ENCODE measurements at regions not wholly inside any gene's neighbourhood (a gene's known extent, or its start where the extent isn't known, plus 50 kb on each side); places are given as distances from the start of the nearest gene placed in this dataset.
"Not testable (repeated sequence)": the region's sequence is repeated elsewhere in the genome, so short reads cannot be mapped to it uniquely, and the experiment has no call there.

DNA sequence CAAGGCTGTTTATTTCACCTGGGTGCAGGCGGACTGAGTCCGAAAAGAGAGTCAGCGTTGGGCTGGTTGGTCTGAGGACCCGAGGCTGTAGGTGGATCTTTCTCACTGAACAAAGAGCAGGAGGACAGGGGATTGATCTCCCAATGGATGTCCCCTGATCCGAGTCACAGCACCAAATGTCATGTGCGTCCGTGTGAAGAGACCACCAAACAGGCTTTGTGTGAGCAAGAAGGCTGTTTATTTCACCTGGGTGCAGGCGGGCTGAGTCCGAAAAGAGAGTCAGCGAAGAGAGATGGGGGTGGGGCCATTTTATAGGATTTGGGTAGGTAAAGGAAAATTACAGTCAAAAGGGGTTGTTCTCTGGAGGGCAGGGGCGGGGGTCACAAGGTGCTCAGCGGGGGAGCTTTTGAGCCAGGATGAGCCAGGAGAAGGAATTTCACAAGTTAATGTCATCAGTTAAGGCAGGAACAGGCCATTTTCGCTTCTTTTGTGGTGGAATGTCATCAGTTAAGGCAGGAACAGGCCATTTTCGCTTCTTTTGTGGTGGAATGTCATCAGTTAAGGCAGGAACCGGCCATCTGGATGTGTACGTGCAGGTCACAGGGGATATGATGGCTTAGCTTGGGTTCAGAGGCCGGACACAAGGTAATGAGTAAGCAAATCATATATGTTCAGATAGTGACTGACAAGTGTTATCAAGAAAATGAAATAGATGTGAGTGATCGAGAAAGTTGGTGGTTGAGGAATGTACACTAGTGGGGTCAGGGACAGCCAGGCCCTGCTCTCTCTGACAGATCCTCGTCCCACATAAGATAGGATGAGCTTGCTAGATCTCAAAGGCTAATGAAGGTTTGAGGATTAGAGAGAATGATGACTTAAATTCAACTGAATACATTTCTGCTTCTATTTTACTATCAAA lies 760.0 kb downstream of the KCNT2 start:
- not testable (repeated sequence) for DNase-seq (ENCODE audit: low read depth)

DNA sequence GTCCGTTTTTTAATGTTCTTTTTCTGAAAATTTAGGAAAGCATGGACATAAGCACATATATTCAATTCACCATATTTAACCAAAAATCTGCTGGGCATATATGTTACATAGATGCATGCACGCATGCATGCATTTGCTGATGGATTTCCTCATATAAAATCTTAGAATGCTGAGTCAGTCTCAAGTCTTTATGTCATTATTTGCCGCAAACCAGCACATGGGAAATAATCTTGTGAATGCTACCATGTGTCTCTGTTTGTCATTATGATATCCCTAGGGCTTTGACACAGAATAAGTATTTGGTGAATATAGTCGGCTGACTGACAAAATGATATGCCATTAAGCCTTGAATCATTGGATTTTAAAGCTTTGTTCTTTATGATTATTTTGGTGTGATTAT lies 776.5 kb downstream of the KCNT2 start:
- no peak for DNase-seq (ENCODE audit: low read depth)

DNA sequence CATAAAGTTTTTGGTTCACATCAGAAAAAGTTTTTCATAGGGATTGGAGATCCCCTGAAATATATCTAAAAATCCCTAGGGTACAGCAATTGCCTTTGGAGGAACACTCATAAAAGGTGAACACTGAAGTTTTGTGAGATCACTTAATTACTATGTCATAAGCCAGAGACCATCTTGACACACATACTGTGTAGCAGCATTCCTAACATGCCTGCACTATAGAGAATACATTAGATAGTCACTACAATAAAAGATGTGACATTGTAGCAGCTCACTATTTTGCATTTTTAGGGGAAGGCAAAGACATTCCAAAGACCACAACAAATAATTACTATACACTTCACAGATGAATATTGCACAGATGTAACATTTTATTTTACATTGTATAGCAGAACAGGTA lies 779.9 kb downstream of the KCNT2 start:
- no peak for DNase-seq (ENCODE audit: low read depth)

DNA sequence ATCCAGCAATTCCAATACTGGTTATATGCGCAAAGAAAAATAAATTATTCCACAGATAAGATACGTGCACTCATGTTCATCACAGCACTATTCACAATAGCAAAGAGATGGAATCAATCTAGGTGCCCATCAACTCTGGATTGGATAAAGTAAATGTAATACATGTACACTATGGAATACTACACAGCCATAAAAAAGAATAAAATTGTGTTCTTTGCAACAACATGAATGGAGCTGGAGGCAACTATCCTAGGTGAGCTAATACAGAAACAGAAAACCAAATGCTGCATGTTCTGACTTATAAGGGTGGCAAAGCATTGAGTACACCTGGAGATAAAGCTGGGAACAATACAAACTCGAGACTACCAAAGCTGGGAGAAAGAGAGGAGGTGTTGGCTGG lies 787.3 kb downstream of the KCNT2 start:
- DNase-seq (ENCODE audit: low read depth): no peak

DNA sequence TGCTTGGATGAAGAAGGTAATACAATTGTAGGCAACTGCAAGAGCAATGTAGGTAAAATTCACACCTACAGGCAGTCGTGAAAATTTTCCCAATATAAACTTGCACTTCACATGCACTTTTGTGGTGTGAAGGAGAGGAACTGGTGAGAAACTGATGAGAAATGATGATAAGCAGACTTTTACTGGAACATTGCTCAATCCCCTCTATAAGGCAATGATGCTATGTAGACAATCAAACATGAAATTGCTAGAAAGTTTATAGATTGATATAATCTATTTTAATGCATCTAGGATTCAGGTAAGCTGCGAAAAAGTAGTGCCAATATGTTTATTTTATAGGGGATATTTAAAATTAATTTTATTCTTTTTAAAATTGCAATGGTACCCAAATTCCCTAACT lies 802.2 kb downstream of the KCNT2 start:
- no peak for DNase-seq (ENCODE audit: low read depth)

DNA sequence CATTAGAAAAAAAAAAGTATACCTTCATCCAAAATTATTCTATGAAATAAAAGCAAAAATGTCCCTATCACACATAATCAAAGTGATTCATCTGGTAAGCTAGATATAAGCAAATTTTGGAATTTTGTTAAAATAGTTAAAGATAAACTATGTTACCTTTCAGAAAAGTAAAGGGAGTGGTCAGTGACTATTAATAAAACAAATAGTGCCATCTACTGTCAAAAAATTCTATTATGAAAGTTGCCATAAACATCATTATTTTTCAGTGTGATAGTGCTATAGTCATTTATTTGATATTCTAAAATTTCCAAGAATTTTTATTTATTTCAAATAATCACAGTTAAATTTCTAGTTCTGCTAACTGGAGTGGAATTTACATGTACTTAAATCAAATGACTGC lies 803.7 kb downstream of the KCNT2 start:
- no peak for DNase-seq (ENCODE audit: low read depth)

DNA sequence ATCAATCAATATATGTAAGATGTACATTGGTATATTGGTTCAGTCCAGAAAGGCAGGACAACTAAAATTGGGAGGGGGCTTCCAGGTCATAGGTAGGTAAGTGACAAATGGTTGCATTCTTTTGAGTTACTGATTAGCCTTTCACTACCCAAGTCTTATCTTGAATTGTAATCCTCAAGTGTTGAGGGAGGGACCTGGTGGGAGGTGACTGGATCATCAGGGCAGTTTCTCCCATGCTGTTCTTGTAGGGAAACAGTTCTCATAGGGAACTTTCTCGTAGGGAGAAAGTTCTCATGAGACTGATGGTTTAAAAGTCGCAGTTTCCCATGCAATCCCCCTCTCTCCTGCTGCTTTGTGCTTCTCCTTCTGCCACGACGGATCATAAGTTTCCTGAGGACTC lies 809.2 kb downstream of the KCNT2 start:
- DNase-seq (ENCODE audit: low read depth): no peak

DNA sequence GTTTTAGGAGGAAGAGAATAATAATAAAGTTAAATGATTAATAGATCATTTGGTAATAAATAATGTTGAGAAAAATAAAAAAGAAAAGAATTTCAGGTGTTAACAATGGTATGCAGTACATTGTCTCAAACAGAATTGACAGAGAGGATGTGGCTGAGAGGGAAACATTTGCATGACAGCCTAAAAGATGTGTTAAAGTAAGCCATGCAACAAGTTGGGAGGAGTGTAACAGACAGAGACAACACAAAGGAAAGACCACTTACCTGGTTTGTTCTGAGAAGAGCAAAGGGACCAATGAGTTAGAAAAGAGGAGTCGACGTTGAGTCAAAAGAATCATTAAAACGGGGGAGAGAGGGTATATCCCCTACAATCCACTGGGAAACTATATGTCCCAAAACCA lies 814.0 kb downstream of the KCNT2 start:
- no peak for DNase-seq (ENCODE audit: low read depth)

DNA sequence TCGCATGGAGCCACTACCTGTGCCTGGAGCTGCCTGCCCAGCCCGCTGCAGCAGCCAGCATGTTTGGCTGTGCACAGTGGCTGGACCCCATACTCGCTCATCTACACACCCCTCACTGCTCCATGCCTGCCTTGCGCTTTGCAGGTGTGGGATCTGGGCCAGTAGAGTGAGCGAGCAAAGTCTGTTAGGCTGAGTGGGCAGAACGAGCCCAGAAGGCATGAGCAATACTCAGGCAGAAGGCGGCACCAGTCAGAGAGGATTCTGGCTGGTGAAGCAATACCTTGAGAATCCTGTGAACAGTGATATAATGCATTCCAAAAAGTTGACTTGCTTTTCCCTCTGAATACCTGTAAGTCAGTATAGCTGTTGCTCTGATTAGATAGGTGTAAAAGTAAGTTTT lies 816.4 kb downstream of the KCNT2 start:
- no peak for DNase-seq (ENCODE audit: low read depth)

DNA sequence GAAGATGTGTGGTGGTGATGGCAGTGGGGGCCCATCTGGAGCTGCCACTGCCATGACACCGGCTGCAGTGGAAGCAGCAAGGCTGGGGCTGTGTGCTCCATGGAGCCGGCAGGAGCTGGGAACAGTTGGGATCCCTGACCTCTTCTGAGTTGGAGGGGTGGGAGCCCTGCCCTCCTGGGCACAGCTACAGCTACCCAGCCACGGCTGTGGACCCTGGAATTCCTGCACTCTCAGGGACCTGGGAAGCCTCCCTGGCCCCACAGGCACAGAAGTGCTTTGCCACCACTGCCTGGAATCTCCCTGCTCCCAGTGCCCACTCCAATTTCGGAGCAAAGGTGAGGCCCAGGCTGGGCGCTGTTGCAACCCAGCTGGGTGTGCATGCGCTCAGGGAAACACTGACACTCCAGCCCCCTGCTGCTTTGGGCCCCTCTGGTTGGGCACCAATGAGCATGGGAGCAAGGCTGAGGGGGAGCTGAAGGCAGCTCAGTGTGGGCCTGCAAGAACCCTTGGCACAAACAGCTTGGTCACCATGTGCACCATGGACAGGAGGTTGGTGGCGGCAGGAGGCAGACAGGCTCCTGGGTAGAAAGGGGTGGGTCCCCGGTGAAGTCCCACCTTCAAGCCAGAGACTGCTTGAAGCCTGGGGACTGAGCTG lies 817.6 kb downstream of the KCNT2 start:
- DNase-seq (ENCODE audit: low read depth): no peak

DNA sequence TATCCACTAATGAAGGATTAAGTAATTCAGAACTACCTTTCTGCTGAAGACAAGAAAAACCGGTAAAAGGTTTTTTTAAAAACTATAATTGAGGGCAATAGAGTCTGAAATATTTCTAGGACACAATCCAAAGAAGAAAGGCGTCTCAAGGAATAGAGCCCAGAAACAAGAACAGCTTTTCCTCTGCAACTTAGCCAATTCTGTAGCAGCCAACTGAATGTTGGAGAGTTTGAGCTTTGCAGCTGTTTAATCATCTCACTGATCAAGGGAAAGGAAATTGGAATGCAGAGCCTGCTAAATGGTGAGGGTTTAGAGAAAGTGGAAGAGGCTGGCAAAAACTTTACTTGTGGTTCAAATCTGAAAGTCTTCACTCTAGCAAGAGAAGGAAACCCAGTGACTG lies 818.9 kb downstream of the KCNT2 start:
- no peak for DNase-seq (ENCODE audit: low read depth)

DNA sequence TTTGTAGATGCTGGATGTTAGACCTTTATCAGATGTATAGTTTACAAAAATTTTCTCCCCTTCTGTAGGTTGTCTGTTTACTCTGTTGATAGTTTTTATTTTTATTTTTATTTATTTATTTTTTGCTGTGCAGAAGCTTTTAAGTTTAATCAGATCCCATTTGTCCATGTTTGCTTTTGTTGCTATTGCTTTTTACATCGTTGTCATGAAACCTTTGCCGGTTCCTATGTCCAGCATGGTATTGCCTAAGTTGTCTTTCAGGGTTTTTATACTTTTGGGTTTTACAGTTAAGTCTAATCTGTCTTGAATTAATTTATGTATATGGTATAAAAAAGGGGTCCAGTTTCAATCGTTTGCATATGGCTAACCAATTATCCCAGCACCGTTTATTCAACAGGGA lies 819.5 kb downstream of the KCNT2 start:
- DNase-seq (ENCODE audit: low read depth): no peak

DNA sequence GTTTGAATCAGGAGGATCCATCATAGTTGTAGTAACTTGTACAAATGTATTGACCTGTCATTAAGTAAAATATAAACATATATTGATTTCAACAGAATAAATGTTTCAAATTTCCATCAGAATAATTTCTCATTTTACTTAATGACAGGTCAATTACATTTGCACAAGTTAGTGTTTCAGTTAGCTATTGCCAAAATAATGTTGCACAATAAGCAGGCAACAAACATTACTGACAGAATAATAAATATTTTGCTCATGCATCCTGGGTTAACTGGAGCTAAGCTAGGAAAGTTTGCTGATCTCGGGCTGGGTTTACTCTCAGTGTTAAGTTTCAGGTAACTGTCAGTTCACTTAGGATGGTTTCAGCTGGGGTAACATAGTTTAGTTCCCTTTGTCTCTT lies 822.4 kb downstream of the KCNT2 start:
- DNase-seq (ENCODE audit: low read depth): no peak

DNA sequence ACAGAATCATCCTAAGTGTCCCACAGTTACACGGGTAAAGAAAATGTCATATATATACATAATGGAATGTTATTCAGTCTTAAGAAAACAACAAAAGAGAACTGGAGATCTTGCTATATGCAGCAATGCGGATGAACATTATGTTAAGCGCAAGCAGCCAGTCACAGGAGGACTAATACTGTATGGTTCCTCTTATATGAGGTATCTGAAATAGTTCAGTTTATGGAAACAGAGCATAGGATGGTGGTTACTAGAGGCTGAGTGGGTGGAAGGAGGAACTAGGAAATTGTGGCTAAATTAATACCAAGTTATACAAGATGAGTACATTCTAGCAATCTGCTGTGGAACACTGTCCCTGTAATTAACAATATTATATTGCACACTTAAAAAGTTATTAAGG lies 834.3 kb downstream of the KCNT2 start:
- DNase-seq (ENCODE audit: low read depth): no peak

DNA sequence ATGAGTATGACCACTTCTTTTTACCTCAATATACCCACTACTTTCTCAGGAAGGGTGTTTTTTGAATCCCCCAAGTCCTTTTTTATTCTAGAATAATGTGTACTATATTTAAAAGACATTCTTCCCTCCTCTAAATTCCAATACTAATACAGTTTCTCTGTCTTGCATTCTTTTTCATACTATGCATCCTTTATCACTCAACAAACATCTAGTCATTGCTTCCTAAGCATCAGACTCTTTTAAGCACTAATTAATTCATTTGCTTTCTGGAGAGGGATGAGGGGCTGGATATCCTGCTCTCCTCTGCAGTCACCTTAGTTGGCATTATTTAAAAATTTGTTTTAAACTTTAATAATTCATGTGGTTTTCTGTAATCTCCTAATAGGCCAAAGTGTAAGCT lies 838.8 kb downstream of the KCNT2 start:
- DNase-seq (ENCODE audit: low read depth): no peak

DNA sequence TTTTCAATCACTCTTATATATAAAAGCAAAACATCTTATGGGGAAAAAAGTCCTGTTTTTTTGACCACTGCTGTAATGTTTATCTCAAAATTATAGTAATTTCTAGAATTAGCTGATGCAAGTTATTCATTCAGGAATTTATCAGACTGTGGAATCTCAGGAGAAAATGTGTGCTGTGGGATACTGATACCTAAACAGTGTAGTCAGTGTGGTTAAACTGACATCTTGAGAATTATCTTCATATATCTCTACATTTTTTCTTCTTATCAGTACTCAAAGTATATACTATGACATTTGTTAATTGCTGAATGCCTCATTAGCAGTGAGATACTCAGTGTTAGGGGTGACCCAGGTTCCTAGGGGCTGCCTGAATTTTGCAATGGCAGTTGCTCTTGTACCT lies 839.3 kb downstream of the KCNT2 start:
- no peak for DNase-seq (ENCODE audit: low read depth)

DNA sequence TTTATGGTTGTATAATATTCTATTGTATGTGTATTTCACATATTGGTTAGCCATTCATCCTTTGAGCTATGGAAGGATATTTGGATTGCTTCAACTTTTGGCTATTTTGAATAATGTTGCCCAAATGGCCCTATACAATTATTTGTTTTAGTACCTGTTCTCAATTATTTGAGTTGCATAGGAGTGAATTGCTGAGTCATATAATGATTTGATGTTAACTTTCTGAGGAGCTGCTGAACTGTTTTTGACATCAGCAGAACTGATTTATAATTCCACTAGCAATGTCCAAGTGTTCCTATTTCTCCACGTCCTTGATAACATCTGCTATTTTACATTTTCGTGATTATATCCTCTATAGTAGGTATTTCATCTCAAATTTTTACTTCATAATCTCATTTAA lies 839.9 kb downstream of the KCNT2 start:
- DNase-seq (ENCODE audit: low read depth): no peak

DNA sequence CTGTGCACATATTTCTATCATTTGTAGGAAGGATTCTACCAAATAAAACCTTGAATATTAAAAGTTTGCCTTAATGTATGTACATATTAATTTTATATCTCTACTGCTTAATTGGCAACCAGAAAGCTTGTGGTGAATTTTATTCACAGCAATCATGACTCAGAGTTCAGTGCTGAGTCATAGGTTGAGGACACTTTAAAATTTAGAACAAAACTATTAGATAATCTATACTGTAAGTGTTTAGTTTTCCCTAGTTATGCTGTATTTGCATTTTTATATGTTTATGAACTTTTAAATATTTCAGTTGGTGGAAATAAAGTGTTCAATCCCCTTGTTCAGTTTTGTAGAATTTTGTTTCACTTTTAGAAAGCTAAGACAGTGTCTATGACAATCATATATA lies 841.5 kb downstream of the KCNT2 start:
- no peak for DNase-seq (ENCODE audit: low read depth)

DNA sequence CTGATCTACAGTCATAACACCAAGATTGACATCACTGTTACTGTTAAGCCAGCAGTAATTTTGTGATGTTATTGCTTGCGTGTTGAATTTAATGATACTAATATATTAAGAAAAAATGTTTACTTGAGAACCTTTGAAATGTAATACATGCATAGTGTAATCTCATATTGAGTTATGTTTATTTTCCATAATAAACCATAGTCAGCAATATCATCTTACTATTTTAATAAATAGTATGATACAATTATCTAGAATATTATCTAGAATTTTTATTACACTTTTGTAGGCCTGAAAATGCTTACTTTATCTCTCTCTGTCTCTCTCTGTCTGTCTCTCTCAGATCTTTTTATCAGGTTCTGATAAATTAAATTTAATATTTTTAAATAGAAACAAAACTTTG lies 843.1 kb downstream of the KCNT2 start:
- no peak for DNase-seq (ENCODE audit: low read depth)

DNA sequence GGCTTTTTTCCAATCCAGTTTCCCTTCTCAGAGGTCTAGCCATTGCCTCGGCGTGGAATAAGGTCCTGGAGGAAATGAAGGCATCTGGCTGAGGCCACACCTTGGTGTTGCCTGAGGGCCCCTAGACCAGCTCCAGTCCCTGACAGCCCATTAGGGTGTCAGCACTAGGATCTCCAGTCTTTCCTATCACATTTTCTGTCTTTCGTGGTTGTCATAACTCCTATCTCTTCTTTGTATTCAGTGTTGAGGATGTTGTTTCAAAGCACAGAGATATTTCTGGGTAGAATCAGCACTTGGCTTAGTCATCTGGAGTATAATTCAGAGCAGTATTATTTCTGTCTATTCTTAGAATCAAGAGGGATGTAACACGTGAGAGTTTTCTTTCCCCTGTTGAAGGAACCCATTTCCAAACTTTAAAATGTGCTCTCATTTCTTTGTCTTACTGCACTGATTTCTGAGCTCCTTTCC lies 844.3 kb downstream of the KCNT2 start:
- no peak for DNase-seq (ENCODE audit: low read depth)

DNA sequence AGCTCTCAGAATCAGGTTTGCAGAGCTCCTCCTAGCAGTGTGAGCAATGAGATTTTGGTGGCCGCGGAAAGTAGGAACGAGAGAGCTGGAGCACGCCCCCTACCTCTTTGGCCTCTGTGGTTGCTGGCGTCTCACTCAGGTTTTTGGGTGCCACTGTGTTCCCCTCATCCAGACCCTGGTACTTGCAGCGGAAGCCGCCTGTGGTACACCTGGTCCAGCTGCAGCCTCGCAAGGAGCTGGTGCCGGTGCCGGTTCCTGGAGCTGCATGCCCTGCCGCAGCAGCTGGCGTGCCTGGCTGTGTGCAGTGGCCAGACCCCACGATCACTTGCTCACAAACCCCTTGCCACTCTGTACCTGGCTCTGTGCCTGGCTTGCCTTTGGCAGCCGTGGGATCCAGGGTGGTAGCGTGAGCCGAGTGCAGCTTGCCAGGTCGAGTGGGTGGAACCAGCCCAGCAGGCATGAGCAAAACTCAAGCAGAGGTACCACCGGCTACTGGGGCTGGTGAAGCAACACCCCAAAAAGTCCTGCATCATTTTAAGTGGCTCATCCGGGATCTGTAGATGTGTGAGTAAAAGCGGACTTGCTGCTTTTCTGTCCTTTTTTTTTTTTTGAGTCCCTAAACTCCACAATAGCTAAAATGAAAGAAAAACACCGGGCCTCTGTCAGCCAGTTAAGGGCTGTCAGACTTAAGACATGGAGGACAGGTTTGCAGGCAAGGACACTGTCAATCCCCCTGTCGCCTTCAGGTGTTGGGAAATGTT lies 844.9 kb downstream of the KCNT2 start:
- DNase-seq (ENCODE audit: low read depth): no peak

DNA sequence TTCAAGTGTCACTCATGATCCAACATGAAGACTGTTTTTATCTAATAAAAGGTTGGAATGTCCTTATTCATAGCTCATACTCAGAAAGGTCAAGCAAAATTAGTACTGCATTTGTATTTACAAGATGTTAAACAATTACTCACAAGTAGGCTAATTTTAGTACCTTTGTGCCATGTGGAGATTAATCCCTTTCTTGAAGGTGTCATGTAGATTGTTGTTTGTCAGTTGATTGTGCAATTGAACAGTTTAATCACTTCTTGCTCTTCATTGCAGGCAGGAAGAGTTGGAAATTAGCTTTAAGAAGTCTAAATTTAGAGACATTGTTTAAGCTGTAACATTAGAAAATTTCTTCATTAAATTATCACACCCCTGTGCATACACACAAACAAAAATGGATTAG lies 847.1 kb downstream of the KCNT2 start:
- DNase-seq (ENCODE audit: low read depth): no peak

DNA sequence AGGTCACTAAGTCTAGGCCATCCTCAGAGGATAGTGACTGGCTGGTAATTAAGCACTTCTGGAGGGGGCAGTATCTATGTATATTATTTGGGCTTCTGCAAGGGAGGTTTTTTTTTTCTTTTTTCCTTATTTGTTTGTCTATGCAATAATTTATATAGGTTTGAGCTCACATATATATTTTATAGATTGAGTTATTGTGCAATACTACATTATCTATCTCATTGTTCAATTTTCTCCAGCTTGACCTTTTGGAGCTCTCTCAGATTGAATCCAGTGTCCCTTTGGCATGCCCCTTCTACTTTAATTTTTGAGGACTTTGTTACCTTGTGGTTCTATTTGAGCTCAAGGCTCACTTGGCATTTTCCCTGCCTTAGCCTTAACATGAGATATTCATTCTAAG lies 852.1 kb downstream of the KCNT2 start:
- no peak for DNase-seq (ENCODE audit: low read depth)

Data from HS-27A (cell line).